GM12891 (cell line): ENCODE measurements at regions not wholly inside any gene's neighbourhood (a gene's known extent, or its start where the extent isn't known, plus 50 kb on each side); places are given as distances from the start of the nearest gene placed in this dataset.

Source experiments
- POLR2A ChIP-seq: IDR thresholded peaks from 2 replicates; pipeline ENCODE4 v1.6.1; 2011; ENCODE audit warnings: low read depth, low read length, control low read depth
- POLR2AphosphoS5 ChIP-seq: IDR thresholded peaks from 2 replicates; pipeline ENCODE4 v1.6.1; 2011; ENCODE audit warnings: low read depth, low read length, control low read depth
- POU2F2 ChIP-seq: IDR thresholded peaks from 2 replicates; pipeline ENCODE4 v1.6.1; 2011; ENCODE audit warnings: low read depth, mild to moderate bottlenecking, control low read depth, low read length, moderate library complexity

DNA sequence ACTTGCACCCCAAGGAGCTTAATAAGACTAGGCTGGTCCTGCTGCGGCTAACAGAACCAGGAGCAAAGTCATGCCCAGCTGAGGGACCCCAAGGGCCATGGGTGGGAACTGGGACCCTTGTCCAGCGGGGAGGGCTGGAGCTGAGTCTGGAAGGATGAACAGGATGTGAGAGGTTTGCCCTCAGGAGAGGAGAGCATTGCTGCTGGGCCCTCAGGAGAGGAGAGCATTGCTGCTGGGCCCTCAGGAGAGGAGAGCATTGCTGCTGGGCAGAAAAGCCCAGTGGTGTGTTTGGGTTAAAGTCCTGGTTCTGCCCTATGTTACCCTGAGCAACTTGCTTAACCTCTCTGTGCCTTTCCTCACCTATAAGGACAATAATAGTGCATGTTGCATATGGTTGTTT, 125.8 kb downstream of the MACROH2A1 start:
- TF ChIP-seq POLR2A (no peak), POLR2AphosphoS5 (no peak), POU2F2 (no peak)
